ENCODE measurements at regions not wholly inside any gene's neighbourhood (a gene's known extent, or its start where the extent isn't known, plus 50 kb on each side); places are given as distances from the start of the nearest gene placed in this dataset.

DNA sequence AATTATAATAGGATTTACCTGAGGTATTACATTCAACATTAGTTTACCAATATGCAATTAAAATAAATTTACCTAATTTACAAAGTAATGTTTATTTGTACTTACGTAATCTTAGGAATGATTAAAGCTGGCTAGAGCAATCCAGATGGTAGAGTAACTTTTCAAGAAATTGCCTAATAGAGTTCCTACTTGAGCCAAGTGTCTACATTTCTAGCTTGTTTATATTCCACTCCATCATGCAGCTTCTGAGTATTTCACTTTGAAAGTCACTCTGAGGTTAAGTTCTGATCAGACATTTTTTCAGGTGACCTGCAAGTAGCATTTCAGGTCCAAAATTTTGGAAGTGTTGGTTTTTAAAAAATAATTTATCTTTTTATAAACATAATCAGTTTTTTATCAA lies 1080.7 kb downstream of the TRHDE start:
- Histone ChIP-seq H3K27me3 (ENCODE audit: control insufficient read depth, insufficient read depth, low read length) (no peaks in the 10 kb centered on the region), H3K9me3 (ENCODE audit: control insufficient read depth, insufficient read depth, low read length) (peaks cover 7% of the 10 kb centered on the region), H3K4me3 (ENCODE audit: low read depth, low read length) (no peak overlapping the region), H3K27ac (ENCODE audit: low read depth, low read length) (no peak overlapping the region)
- CTCF ChIA-PET: no interaction called here
- TF ChIP-seq CTCF (IDR thresholded peaks at IDR 0.05; ENCODE audit: low read depth, low read length): no peak
- no peak for DNase-seq (ENCODE audit: low read depth, low spot score)
- POLR2A ChIA-PET: no interaction called here

GRCh38 chr12:73361156-73361863 lies 1089.1 kb downstream of the TRHDE start:
- Histone ChIP-seq H3K27ac (ENCODE audit: low read depth, low read length) (no peak overlapping the region), H3K27me3 (ENCODE audit: control insufficient read depth, insufficient read depth, low read length) (no peaks in the 10 kb centered on the region), H3K9me3 (ENCODE audit: control insufficient read depth, insufficient read depth, low read length) (peaks cover 10% of the 10 kb centered on the region; the same call in 1 of the 2 replicates), H3K4me3 (ENCODE audit: low read depth, low read length) (no peak overlapping the region)
- TF ChIP-seq CTCF (IDR thresholded peaks at IDR 0.05; ENCODE audit: low read depth, low read length): no peak
- ChIA-PET POLR2A (no interaction called here), CTCF (no interaction called here)
- DNase-seq (ENCODE audit: low read depth, low spot score): no peak

DNA sequence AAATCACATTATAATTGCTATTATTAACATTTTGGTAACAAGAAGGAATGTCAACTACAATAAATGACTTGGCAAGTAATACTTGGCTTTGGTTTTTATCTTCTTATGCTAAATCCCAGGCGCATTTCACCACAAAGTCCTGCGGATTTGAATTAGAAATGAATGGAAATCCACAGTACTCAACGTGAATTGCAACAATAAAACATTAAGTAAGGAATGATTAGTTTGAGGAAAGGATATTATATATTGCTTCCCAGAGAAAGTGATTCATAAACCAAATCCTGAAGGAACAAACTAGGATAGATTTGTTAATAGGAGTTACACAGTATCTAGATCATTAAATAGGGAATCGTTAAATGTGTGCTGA lies 1089.7 kb downstream of the TRHDE start:
- CTCF ChIA-PET: no interaction called here
- TF ChIP-seq CTCF (IDR thresholded peaks at IDR 0.05; ENCODE audit: low read depth, low read length): no peak
- Histone ChIP-seq H3K27ac (ENCODE audit: low read depth, low read length) (no peak overlapping the region), H3K27me3 (ENCODE audit: control insufficient read depth, insufficient read depth, low read length) (no peaks in the 10 kb centered on the region), H3K4me3 (ENCODE audit: low read depth, low read length) (no peak overlapping the region), H3K9me3 (ENCODE audit: control insufficient read depth, insufficient read depth, low read length) (peaks cover 10% of the 10 kb centered on the region; the same call in 1 of the 2 replicates)
- DNase-seq (ENCODE audit: low read depth, low spot score): no peak
- POLR2A ChIA-PET: no interaction called here

DNA sequence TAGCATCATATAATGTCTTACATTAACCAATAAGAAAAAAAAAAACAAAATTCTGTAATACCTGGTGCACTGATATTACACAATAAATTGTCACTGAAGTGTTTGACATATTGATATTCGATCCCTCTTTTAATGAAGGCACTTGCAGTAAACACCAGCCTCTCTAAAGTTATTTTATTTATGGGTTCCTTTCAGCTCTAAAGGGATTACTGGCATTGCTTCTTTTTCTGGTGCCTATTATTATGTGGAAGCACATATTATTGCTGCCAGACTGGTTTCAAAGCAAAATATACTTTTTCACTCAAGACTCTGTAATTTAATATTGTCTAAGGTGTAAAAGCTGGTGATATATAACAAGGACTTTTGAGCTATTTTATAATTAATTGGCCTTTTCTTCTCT lies 1090.5 kb downstream of the TRHDE start:
- ChIA-PET CTCF (interaction anchor here (0.6 kb wide), 1 partner anchor 412 kb away, joined by 3 read pairs; no protein-coding TSS in a partner anchor), POLR2A (no interaction called here)
- no peak overlapping the region for H3K27ac ChIP-seq (ENCODE audit: low read depth, low read length)
- H3K4me3 ChIP-seq (ENCODE audit: low read depth, low read length): no peak overlapping the region
- no peaks in the 10 kb centered on the region for H3K27me3 ChIP-seq (ENCODE audit: control insufficient read depth, insufficient read depth, low read length)
- peaks cover 13% of the 10 kb centered on the region for H3K9me3 ChIP-seq (ENCODE audit: control insufficient read depth, insufficient read depth, low read length)
- DNase-seq (ENCODE audit: low read depth, low spot score): no peak
- no peak for TF ChIP-seq CTCF (IDR thresholded peaks at IDR 0.05; ENCODE audit: low read depth, low read length)

DNA sequence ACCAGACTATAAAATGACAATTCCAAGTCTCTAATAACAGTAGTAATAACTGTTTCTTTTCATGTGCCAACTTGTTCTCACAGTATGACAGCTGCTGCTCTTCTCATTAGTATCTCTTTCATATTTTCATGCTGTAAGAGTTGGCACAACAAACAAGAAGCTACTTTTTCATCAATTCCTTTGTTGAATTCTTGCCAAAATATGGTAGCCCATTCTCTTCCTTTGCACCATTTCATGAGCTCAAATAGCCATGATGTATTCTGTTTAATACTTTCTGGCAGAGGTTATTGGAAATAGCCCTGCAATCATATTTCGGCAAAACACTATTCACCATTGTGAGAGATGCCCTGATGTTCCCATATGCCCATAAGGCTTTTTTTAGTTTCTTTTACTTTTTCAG lies 1100.7 kb downstream of the TRHDE start:
- ChIA-PET CTCF (no interaction called here), POLR2A (no interaction called here)

More for the DNA sequence above, 1100.7 kb downstream of the TRHDE start:
- DNase-seq (ENCODE audit: low read depth, low spot score): no peak
- H3K27ac ChIP-seq (ENCODE audit: low read depth, low read length): no peak overlapping the region
- H3K9me3 ChIP-seq (ENCODE audit: control insufficient read depth, insufficient read depth, low read length): peaks cover under 1% of the 10 kb centered on the region; the same call in 1 of the 2 replicates
- TF ChIP-seq CTCF (IDR thresholded peaks at IDR 0.05; ENCODE audit: low read depth, low read length): no peak
- no peak overlapping the region for H3K4me3 ChIP-seq (ENCODE audit: low read depth, low read length)
- no peaks in the 10 kb centered on the region for H3K27me3 ChIP-seq (ENCODE audit: control insufficient read depth, insufficient read depth, low read length)

All from AG04450 (cell line).